ENCODE measurements at regions not wholly inside any gene's neighbourhood (a gene's known extent, or its start where the extent isn't known, plus 50 kb on each side); places are given as distances from the start of the nearest gene placed in this dataset.

DNA sequence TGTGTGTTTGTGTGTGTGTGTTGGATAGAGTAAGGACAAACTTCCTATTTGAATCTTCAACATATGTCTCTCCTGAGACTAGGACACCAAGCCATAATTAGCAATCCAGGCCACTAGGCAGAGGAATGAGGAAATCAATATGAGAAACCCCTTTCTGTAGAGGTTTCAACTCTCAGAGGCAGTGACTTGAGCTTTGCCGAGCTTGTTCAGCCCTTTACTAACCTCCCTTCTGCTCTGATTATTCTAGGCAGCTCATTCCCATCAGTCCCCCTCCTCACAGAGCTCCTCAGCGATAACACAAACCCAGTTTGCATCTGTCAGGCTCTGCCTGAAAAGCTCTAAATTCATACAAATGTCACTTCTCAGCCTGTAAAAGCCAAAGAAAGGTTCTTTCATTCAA, 1030.3 kb downstream of the CDH8 start:
- Histone ChIP-seq H3K4me2 (ENCODE audit: unreplicated experiment) (no peak overlapping the region), H3K4me1 (ENCODE audit: insufficient read depth) (no peaks in the 10 kb centered on the region), H3K9me2 (ENCODE audit: insufficient read depth) (no peaks in the 10 kb centered on the region), H3K27me3 (replicated peaks; ENCODE audit: insufficient read depth) (no peaks in the 10 kb centered on the region), H4K20me1 (ENCODE audit: insufficient read depth) (no peaks in the 10 kb centered on the region), H3K9me3 (ENCODE audit: low read depth) (no peaks in the 10 kb centered on the region), H3F3A (ENCODE audit: insufficient read depth) (no peaks in the 10 kb centered on the region), H3K4me3 (no peak overlapping the region), H3K79me2 (ENCODE audit: insufficient read depth) (no peaks in the 10 kb centered on the region), H2AFZ (no peak overlapping the region), H3K27ac (no peak overlapping the region), H3K9ac (no peak overlapping the region), H3K36me3 (ENCODE audit: low read depth) (no peaks in the 10 kb centered on the region)
- 26 to 40% methylated on average over 2 of the region's 2 CpGs for WGBS, 2 experiments (ENCODE audit: low coverage in 1 of 2, low lambda C conversion rate in 2 of 2, missing lambda C conversion rate in 2 of 2)
- TF ChIP-seq EZH2 (IDR thresholded peaks at IDR 0.05; ENCODE audit: insufficient read depth, poor library complexity, severe bottlenecking): no peak
- TF ChIP-seq EZH2phosphoT487 (IDR thresholded peaks at IDR 0.05; ENCODE audit: insufficient read depth, low read depth): no peak
- no peak for DNase-seq
- in situ Hi-C loops (cut with MboI): no loop called here

GRCh38 chr16:61002479-61003204, 1033.6 kb downstream of the CDH8 start:
- H3K36me3 ChIP-seq (ENCODE audit: low read depth): no peaks in the 10 kb centered on the region
- H3K9ac ChIP-seq: no peak overlapping the region
- TF ChIP-seq EZH2 (IDR thresholded peaks at IDR 0.05; ENCODE audit: insufficient read depth, poor library complexity, severe bottlenecking): no peak
- TF ChIP-seq EZH2phosphoT487 (IDR thresholded peaks at IDR 0.05; ENCODE audit: insufficient read depth, low read depth): no peak
- H3K4me3 ChIP-seq: no peak overlapping the region
- H3F3A ChIP-seq (ENCODE audit: insufficient read depth): no peaks in the 10 kb centered on the region
- in situ Hi-C loops (cut with MboI): no loop called here
- no peaks in the 10 kb centered on the region for H3K9me3 ChIP-seq (ENCODE audit: low read depth)
- WGBS, 2 experiments (ENCODE audit: low coverage in 1 of 2, low lambda C conversion rate in 2 of 2, missing lambda C conversion rate in 2 of 2): 6 to 7% methylated on average over 4 of the region's 4 CpGs
- no peak for DNase-seq
- no peaks in the 10 kb centered on the region for H4K20me1 ChIP-seq (ENCODE audit: insufficient read depth)
- no peaks in the 10 kb centered on the region for H3K9me2 ChIP-seq (ENCODE audit: insufficient read depth)
- no peak overlapping the region for H3K27ac ChIP-seq
- no peak overlapping the region for H3K4me2 ChIP-seq (ENCODE audit: unreplicated experiment)
- no peaks in the 10 kb centered on the region for H3K79me2 ChIP-seq (ENCODE audit: insufficient read depth)
- no peaks in the 10 kb centered on the region for H3K27me3 ChIP-seq (replicated peaks; ENCODE audit: insufficient read depth)
- H2AFZ ChIP-seq: no peak overlapping the region
- no peaks in the 10 kb centered on the region for H3K4me1 ChIP-seq (ENCODE audit: insufficient read depth)

DNA sequence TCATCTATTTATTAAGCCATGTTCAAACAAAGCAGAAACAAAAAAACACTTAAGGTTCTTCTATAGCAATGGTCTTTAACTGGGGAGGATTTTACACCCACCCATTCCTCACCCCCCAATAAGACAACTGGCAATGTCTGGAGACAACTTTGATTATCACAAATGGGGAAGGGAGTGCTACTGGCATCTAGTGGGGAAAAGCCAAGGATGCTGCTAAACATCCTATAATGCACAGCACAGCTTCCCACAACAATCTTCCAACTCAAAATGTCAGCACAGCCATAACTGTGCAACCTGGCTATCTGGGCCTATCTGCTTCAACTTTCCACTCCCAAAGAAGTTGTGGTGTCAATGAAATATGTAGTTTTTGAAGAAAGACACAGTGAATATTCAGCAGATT, 1044.4 kb downstream of the CDH8 start:
- in situ Hi-C loops (cut with MboI): no loop called here
- Histone ChIP-seq H3K9me2 (ENCODE audit: insufficient read depth) (0 out of 2 replicates have a peak, but pooled peaks cover 4% of the 10 kb centered on the region), H3K4me1 (ENCODE audit: insufficient read depth) (no peaks in the 10 kb centered on the region), H4K20me1 (ENCODE audit: insufficient read depth) (no peaks in the 10 kb centered on the region), H2AFZ (no peak overlapping the region), H3K9me3 (ENCODE audit: low read depth) (no peaks in the 10 kb centered on the region), H3K4me3 (no peak overlapping the region), H3F3A (ENCODE audit: insufficient read depth) (no peaks in the 10 kb centered on the region), H3K36me3 (ENCODE audit: low read depth) (no peaks in the 10 kb centered on the region), H3K4me2 (ENCODE audit: unreplicated experiment) (no peak overlapping the region), H3K27ac (no peak overlapping the region), H3K27me3 (replicated peaks; ENCODE audit: insufficient read depth) (no peaks in the 10 kb centered on the region), H3K79me2 (ENCODE audit: insufficient read depth) (no peaks in the 10 kb centered on the region), H3K9ac (no peak overlapping the region)
- TF ChIP-seq EZH2phosphoT487 (IDR thresholded peaks at IDR 0.05; ENCODE audit: insufficient read depth, low read depth): no peak
- no peak for TF ChIP-seq EZH2 (IDR thresholded peaks at IDR 0.05; ENCODE audit: insufficient read depth, poor library complexity, severe bottlenecking)
- DNase-seq: no peak

- no peak overlapping the region for H3K9ac ChIP-seq
- no peak overlapping the region for H2AFZ ChIP-seq
- H3K79me2 ChIP-seq (ENCODE audit: insufficient read depth): no peaks in the 10 kb centered on the region
- 9 to 11% methylated on average over 5 of the region's 5 CpGs for WGBS, 2 experiments (ENCODE audit: low coverage in 1 of 2, low lambda C conversion rate in 2 of 2, missing lambda C conversion rate in 2 of 2)
- in situ Hi-C loops (cut with MboI): no loop called here
- no peaks in the 10 kb centered on the region for H4K20me1 ChIP-seq (ENCODE audit: insufficient read depth)
- H3K36me3 ChIP-seq (ENCODE audit: low read depth): no peaks in the 10 kb centered on the region
- no peaks in the 10 kb centered on the region for H3K4me1 ChIP-seq (ENCODE audit: insufficient read depth)
- no peak overlapping the region for H3K4me2 ChIP-seq (ENCODE audit: unreplicated experiment)
- H3K9me2 ChIP-seq (ENCODE audit: insufficient read depth): no peaks in the 10 kb centered on the region
- TF ChIP-seq EZH2phosphoT487 (IDR thresholded peaks at IDR 0.05; ENCODE audit: insufficient read depth, low read depth) (no peak), EZH2 (IDR thresholded peaks at IDR 0.05; ENCODE audit: insufficient read depth, poor library complexity, severe bottlenecking) (no peak)
- H3K9me3 ChIP-seq (ENCODE audit: low read depth): no peaks in the 10 kb centered on the region
- no peak for DNase-seq
- H3K27me3 ChIP-seq (replicated peaks; ENCODE audit: insufficient read depth): no peaks in the 10 kb centered on the region
- H3K4me3 ChIP-seq: no peak overlapping the region
- no peaks in the 10 kb centered on the region for H3F3A ChIP-seq (ENCODE audit: insufficient read depth)
- no peak overlapping the region for H3K27ac ChIP-seq
These were observed 1046.6 kb downstream of the CDH8 start for GRCh38 chr16:60989592-60989991.

- Histone ChIP-seq H3K79me2 (ENCODE audit: insufficient read depth) (no peaks in the 10 kb centered on the region), H2AFZ (no peak overlapping the region), H4K20me1 (ENCODE audit: insufficient read depth) (no peaks in the 10 kb centered on the region), H3K27me3 (replicated peaks; ENCODE audit: insufficient read depth) (no peaks in the 10 kb centered on the region), H3K4me2 (ENCODE audit: unreplicated experiment) (no peak overlapping the region), H3K27ac (no peak overlapping the region), H3K4me1 (ENCODE audit: insufficient read depth) (no peaks in the 10 kb centered on the region), H3K4me3 (no peak overlapping the region), H3K9me3 (ENCODE audit: low read depth) (no peaks in the 10 kb centered on the region), H3K9ac (no peak overlapping the region), H3K36me3 (ENCODE audit: low read depth) (no peaks in the 10 kb centered on the region), H3F3A (ENCODE audit: insufficient read depth) (no peaks in the 10 kb centered on the region), H3K9me2 (ENCODE audit: insufficient read depth) (no peaks in the 10 kb centered on the region)
- TF ChIP-seq EZH2phosphoT487 (IDR thresholded peaks at IDR 0.05; ENCODE audit: insufficient read depth, low read depth) (no peak), EZH2 (IDR thresholded peaks at IDR 0.05; ENCODE audit: insufficient read depth, poor library complexity, severe bottlenecking) (no peak)
- DNase-seq: no peak
- in situ Hi-C loops (cut with MboI): no loop called here
- WGBS, 2 experiments (ENCODE audit: low coverage in 1 of 2, low lambda C conversion rate in 2 of 2, missing lambda C conversion rate in 2 of 2): 31 to 54% methylated on average over 2 of the region's 2 CpGs
These were observed 1057.1 kb downstream of the CDH8 start for GRCh38 chr16:60979119-60979518.
